ENCODE measurements at regions not wholly inside any gene's neighbourhood (a gene's known extent, or its start where the extent isn't known, plus 50 kb on each side); places are given as distances from the start of the nearest gene placed in this dataset.

DNA sequence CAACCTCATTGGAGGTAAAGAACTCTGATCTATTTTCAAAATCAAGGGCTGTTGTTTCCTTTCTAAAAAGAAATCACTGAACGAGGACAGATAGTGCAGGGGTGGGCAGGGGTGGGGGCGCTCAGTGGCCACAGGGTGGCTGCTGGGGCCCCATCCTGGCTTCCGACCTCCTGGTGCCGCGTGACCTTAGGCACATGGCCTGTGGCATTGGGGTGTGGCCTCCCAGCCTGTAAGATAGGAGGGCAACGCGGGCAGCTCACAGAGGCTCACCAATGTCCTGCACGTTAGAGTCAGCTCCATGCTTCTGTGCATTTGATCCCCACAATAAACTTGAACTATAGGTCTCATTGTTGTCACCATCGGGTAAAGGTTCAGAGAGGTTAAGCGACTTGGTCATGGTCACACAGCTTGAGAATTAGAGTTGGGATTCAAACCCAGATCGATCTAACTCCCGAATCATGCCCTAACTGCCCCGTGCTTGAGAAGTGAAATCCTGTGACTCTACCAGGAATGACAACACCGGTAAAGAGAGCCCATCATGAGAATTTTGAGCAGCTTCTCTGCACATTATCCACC lies 148.0 kb upstream of the SLC6A11 start:
- no peak overlapping the region for H3K27ac ChIP-seq (ENCODE audit: extremely low read length, insufficient read depth, low read length)
- intact Hi-C loops (cut with micrococcal nuclease; ENCODE audit: unreplicated experiment) (no loop called here), in situ Hi-C loops (cut with HindIII; ENCODE audit: extremely low pct_ligation_motif_present, low pct_unique_long_range_greater_than_20kb) (no loop called here)
- no peak for TF ChIP-seq THAP11 (CRISPR knock-in tag; IDR thresholded peaks at IDR 0.05)
- TF ChIP-seq ZNF768 (CRISPR knock-in tag; IDR thresholded peaks at IDR 0.05): peak; percentile 93
- peak; percentile 61; the same call in 1 of the 2 replicates for TF ChIP-seq ZMYM3 (CRISPR knock-in tag; IDR thresholded peaks at IDR 0.05)
- no peak for TF ChIP-seq RAD51 (IDR thresholded peaks at IDR 0.05; ENCODE audit: borderline replicate concordance)
- WGBS (ENCODE audit: low lambda C conversion rate): 61% methylated on average over 5 of the region's 14 CpGs
- no peak overlapping the region for H3K9ac ChIP-seq (ENCODE audit: insufficient read depth, low read depth, low read length)
- ChIA-PET CTCF (ENCODE audit: low intra/inter-chr PET ratio, low total read pairs) (no interaction called here), POLR2A (no interaction called here)
- no peaks in the 10 kb centered on the region for H3K79me2 ChIP-seq (ENCODE audit: insufficient read depth, low read length)
- no TSS peak for BruUV-seq (replicated peaks)
- H3K4me1 ChIP-seq (ENCODE audit: insufficient read depth, low read length): peaks cover 14% of the 10 kb centered on the region
- no peaks in the 10 kb centered on the region for H4K20me1 ChIP-seq (ENCODE audit: insufficient read depth, low read length)
- H3K4me3 ChIP-seq (replicated peaks in 1 of 3; ENCODE audit: insufficient read depth in 1 of 3, low read depth in 2 of 3, low read length in 3 of 3): no peak overlapping the region
- H2AFZ ChIP-seq (ENCODE audit: low read length): no peak overlapping the region
- no peak for FAIRE-seq
- no peaks in the 10 kb centered on the region for H3K9me3 ChIP-seq (ENCODE audit: low read length)
- no peak overlapping the region for H3K4me2 ChIP-seq (ENCODE audit: low read depth, low read length)
- no peak for DNase-seq (ENCODE audit: low spot score)
- no peaks in the 10 kb centered on the region for H3K36me3 ChIP-seq (replicated peaks in 1 of 2; ENCODE audit: control insufficient read depth in 1 of 2, insufficient read depth in 2 of 2, low read length in 2 of 2)
- ATAC-seq: no peak
- peaks cover 1 to 25% of the 10 kb centered on the region in 2 experiments; a peak in 4 of 5 replicates for H3K27me3 ChIP-seq (ENCODE audit: control insufficient read depth in 1 of 2, insufficient read depth in 2 of 2, low read length in 2 of 2)

DNA sequence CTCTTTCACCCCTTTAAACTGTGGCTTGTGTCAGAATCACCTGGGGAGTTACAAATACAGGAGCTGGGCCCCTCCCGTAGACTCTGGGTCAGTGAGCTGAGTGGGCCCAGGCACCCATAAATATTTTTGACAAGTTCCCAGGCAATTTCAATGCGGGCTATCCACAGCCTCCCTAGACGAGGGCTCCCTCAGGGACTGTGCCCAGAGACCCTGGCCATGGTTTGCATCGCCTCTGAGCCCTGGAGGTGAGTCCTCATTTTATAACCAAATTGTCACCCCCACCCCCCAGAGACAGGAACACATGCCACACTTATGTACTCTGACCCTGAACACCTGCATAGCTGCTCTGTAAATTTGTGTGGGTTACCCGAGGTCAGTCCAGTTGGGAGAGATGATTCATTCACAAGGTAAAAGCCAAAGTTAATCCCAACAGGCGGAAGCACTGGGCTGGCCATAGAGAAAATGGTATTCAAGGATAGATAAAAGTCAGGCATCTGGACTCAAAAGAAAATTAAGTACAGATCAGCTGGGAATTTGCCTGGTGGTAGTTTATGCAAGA lies 146.5 kb upstream of the SLC6A11 start:
- ChIA-PET POLR2A (no interaction called here), CTCF (ENCODE audit: low intra/inter-chr PET ratio, low total read pairs) (no interaction called here)
- Histone ChIP-seq H3K9me3 (ENCODE audit: low read length) (no peaks in the 10 kb centered on the region), H3K27me3 (ENCODE audit: control insufficient read depth in 1 of 2, insufficient read depth in 2 of 2, low read length in 2 of 2) (peaks cover 0 to 14% of the 10 kb centered on the region in 2 experiments; a peak in 2 of 5 replicates), H2AFZ (ENCODE audit: low read length) (no peak overlapping the region), H3K4me2 (ENCODE audit: low read depth, low read length) (no peak overlapping the region), H3K79me2 (ENCODE audit: insufficient read depth, low read length) (no peaks in the 10 kb centered on the region), H3K27ac (ENCODE audit: extremely low read length, insufficient read depth, low read length) (no peak overlapping the region), H4K20me1 (ENCODE audit: insufficient read depth, low read length) (no peaks in the 10 kb centered on the region), H3K4me3 (replicated peaks in 1 of 3; ENCODE audit: insufficient read depth in 1 of 3, low read depth in 2 of 3, low read length in 3 of 3) (no peak overlapping the region), H3K4me1 (ENCODE audit: insufficient read depth, low read length) (peaks cover 14% of the 10 kb centered on the region), H3K36me3 (replicated peaks in 1 of 2; ENCODE audit: control insufficient read depth in 1 of 2, insufficient read depth in 2 of 2, low read length in 2 of 2) (no peaks in the 10 kb centered on the region), H3K9ac (ENCODE audit: insufficient read depth, low read depth, low read length) (no peak overlapping the region)
- ATAC-seq (peak; percentile 52), FAIRE-seq (no peak), DNase-seq (ENCODE audit: low spot score) (no peak)
- no TSS peak for BruUV-seq (replicated peaks)
- WGBS (ENCODE audit: low lambda C conversion rate): 15% methylated on average over 6 of the region's 6 CpGs
- in situ Hi-C loops (cut with HindIII; ENCODE audit: extremely low pct_ligation_motif_present, low pct_unique_long_range_greater_than_20kb) (no loop called here), intact Hi-C loops (cut with micrococcal nuclease; ENCODE audit: unreplicated experiment) (no loop called here)
- TF ChIP-seq FOSL2 (CRISPR knock-in tag; IDR thresholded peaks at IDR 0.05) (peak; percentile 33; the same call in 1 of the 2 replicates), PITX1 (CRISPR knock-in tag; IDR thresholded peaks at IDR 0.05) (peak; percentile 65), ZNF772 (CRISPR knock-in tag; IDR thresholded peaks at IDR 0.05) (no peak), JUND (CRISPR knock-in tag; IDR thresholded peaks at IDR 0.05) (0 out of 2 replicates have a peak, but pooled peaks have one; percentile 18), ZNF451 (CRISPR knock-in tag; IDR thresholded peaks at IDR 0.05) (no peak), ZSCAN21 (CRISPR knock-in tag; IDR thresholded peaks at IDR 0.05; ENCODE audit: borderline replicate concordance) (no peak), THRA (CRISPR knock-in tag; IDR thresholded peaks at IDR 0.05; ENCODE audit: borderline replicate concordance) (peak; percentile 43; the same call in 1 of the 2 replicates), ZNF704 (CRISPR knock-in tag; IDR thresholded peaks at IDR 0.05; ENCODE audit: borderline replicate concordance) (no peak)
- TF ChIP-seq, protein P1, sequence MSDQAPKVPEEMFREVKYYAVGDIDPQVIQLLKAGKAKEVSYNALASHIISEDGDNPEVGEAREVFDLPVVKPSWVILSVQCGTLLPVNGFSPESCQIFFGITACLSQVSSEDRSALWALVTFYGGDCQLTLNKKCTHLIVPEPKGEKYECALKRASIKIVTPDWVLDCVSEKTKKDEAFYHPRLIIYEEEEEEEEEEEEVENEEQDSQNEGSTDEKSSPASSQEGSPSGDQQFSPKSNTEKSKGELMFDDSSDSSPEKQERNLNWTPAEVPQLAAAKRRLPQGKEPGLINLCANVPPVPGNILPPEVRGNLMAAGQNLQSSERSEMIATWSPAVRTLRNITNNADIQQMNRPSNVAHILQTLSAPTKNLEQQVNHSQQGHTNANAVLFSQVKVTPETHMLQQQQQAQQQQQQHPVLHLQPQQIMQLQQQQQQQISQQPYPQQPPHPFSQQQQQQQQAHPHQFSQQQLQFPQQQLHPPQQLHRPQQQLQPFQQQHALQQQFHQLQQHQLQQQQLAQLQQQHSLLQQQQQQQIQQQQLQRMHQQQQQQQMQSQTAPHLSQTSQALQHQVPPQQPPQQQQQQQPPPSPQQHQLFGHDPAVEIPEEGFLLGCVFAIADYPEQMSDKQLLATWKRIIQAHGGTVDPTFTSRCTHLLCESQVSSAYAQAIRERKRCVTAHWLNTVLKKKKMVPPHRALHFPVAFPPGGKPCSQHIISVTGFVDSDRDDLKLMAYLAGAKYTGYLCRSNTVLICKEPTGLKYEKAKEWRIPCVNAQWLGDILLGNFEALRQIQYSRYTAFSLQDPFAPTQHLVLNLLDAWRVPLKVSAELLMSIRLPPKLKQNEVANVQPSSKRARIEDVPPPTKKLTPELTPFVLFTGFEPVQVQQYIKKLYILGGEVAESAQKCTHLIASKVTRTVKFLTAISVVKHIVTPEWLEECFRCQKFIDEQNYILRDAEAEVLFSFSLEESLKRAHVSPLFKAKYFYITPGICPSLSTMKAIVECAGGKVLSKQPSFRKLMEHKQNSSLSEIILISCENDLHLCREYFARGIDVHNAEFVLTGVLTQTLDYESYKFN (CRISPR knock-in tag; conservative IDR thresholded peaks at IDR 0.05): peak; percentile 20; the same call in 1 of the 2 replicates

Measured in HepG2 (cell line).